ENCODE measurements at regions not wholly inside any gene's neighbourhood (a gene's known extent, or its start where the extent isn't known, plus 50 kb on each side); places are given as distances from the start of the nearest gene placed in this dataset.

GRCh38 chr2:77977471-77978063 lies 455.4 kb upstream of the LRRTM4 start:
- no peak overlapping the region for H2AK5ac ChIP-seq (ENCODE audit: insufficient read length, low read length)
- no peak overlapping the region for H2BK12ac ChIP-seq (ENCODE audit: insufficient read length, low read depth, low read length)
- peaks cover 17 to 35% of the 10 kb centered on the region in 2 experiments for H3K9me3 Mint-ChIP-seq
- H3K79me2 ChIP-seq (ENCODE audit: insufficient read depth, low read length): no peaks in the 10 kb centered on the region
- H3K9me3 ChIP-seq (ENCODE audit: control insufficient read depth, low read depth, low read length): no peaks in the 10 kb centered on the region
- no peak overlapping the region for H3K4me3 Mint-ChIP-seq
- H3K79me1 ChIP-seq (ENCODE audit: insufficient read depth, low read depth, low read length, poor library complexity, severe bottlenecking): no peaks in the 10 kb centered on the region
- H3K4me2 ChIP-seq (ENCODE audit: insufficient read depth, insufficient read length, low read length): no peak overlapping the region
- no peaks in the 10 kb centered on the region for H3K27me3 Mint-ChIP-seq (ENCODE audit: low read depth)
- H3K27ac Mint-ChIP-seq: no peak overlapping the region
- no peak overlapping the region for H2BK120ac ChIP-seq (ENCODE audit: low read depth, low read length, poor library complexity, severe bottlenecking)
- no peak overlapping the region for H2BK15ac ChIP-seq (ENCODE audit: low read depth, low read length)
- peaks cover 11 to 34% (median 23%) of the 10 kb centered on the region in 3 experiments for H3K36me3 Mint-ChIP-seq (ENCODE audit: insufficient read depth in 1 of 3, low read depth in 3 of 3)
- H4K5ac ChIP-seq (ENCODE audit: insufficient read length, low read depth, low read length): no peak overlapping the region
- no peak overlapping the region for H4K91ac ChIP-seq (ENCODE audit: insufficient read length, low read depth, low read length)
- H3K27me3 ChIP-seq (ENCODE audit: insufficient read depth, low read length): no peaks in the 10 kb centered on the region
- H3K27ac ChIP-seq (ENCODE audit: insufficient read length, low read depth, low read length): no peak overlapping the region
- no peak overlapping the region for H3K9ac ChIP-seq (ENCODE audit: extremely low read depth, insufficient read length, low read length)
- no CpG with 5 or more reads among the region's 3 CpGs for WGBS (ENCODE audit: extremely low coverage, insufficient read length, low lambda C conversion rate)
- no peak overlapping the region for H4K8ac ChIP-seq (replicated peaks; ENCODE audit: insufficient read length, low read depth, low read length)
- no peak overlapping the region for H2BK20ac ChIP-seq (ENCODE audit: low read depth, low read length, poor library complexity, severe bottlenecking)
- no peak overlapping the region for H2AFZ ChIP-seq (ENCODE audit: low read length)
- TF ChIP-seq CTCF (conservative IDR thresholded peaks at IDR 0.05): peak; percentile 58
- no peak for DNase-seq
- H3K23me2 ChIP-seq (ENCODE audit: insufficient read length, low read depth, low read length, poor library complexity, severe bottlenecking): no peaks in the 10 kb centered on the region
- no peak overlapping the region for H3K18ac ChIP-seq (ENCODE audit: insufficient read length, low read depth, low read length)
- H3K23ac ChIP-seq (ENCODE audit: insufficient read length, low read depth, low read length): no peak overlapping the region
- H3T11ph ChIP-seq (ENCODE audit: low read length): no peak overlapping the region
- peaks cover 15 to 18% of the 10 kb centered on the region in 2 experiments for H3K4me1 Mint-ChIP-seq
- H3K14ac ChIP-seq (ENCODE audit: insufficient read depth, low read length): no peak overlapping the region
- H2BK5ac ChIP-seq (ENCODE audit: insufficient read length, low read length): no peak overlapping the region
- peaks cover 2% of the 10 kb centered on the region; the same call in 1 of the 2 replicates for H3K4me1 ChIP-seq (ENCODE audit: insufficient read depth, low read length)
- no peak overlapping the region for H3K4ac ChIP-seq (ENCODE audit: low read depth, low read length)
- no peaks in the 10 kb centered on the region for H4K20me1 ChIP-seq (ENCODE audit: control insufficient read depth, insufficient read depth, insufficient read length)
- H3K56ac ChIP-seq (ENCODE audit: insufficient read length, low read depth, low read length): no peak overlapping the region

Measured in H9 (cell line).